Fibroblast of upper back skin (primary cell): ENCODE measurements at regions not wholly inside any gene's neighbourhood (a gene's known extent, or its start where the extent isn't known, plus 50 kb on each side); places are given as distances from the start of the nearest gene placed in this dataset.

ENCODE experiments used
- DNase-seq: peaks from one replicate; pipeline ENCODE4 v3.0.0-alpha.2; 2013

DNA sequence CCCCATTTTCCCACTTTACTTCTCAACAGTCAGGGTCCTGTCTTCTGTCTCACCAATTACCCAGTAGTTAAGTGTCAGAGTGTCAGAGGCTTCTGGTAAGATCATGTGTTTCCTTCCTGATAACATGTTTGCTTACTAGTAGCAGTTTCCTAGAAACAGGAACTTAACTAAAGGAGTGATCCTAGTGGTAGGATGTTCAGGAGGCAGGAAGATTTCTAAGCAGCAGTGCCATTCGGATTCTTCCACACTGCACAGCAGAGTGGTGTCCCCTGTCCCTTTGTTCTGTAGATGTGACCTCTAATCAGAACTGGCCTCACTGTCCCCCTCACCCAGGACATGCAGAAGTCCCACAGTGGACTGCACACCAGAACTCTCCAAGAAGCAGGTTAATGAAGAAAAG is 221.8 kb upstream of the OSR1 start:
- DNase-seq = no peak

DNA sequence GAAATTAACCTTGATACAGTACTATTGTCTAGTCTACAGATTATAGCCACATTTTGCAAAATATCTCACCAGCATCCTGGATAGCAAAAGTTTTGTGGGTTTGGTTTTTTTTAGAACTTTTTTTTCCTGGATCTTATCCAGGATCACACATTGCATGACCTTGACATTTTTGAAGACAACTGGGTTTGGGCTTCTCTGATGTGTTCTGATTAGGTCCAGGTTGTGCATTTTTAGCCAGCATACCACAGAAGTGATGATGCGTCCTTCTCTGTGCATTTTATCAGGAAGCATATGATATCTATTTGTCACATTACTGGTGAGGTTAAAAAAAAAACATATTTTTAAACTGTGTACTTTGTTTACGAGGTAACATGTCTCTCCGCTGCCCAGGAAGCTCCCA is 221.0 kb upstream of the OSR1 start:
- peak; percentile 71 for DNase-seq

DNA sequence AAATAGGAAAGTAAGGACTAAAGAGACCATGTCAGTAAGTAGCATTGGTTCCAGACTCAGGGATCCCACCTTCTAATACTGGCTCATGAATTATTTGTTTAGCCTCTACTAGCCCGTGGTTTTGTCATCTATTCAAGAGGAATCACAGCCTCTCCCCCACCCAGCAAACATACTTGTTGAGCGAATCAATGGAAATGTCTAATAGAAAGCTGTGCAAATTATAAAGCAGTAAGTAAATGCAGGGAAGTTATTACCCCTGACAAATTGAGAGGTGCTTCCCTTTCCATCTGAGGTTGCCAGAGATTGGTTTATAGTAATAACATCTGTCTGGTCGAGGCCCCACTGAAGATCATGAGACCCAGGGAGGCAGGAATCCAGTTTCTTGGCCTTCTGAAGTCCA is 219.3 kb upstream of the OSR1 start:
- DNase-seq = peak; percentile 67

DNA sequence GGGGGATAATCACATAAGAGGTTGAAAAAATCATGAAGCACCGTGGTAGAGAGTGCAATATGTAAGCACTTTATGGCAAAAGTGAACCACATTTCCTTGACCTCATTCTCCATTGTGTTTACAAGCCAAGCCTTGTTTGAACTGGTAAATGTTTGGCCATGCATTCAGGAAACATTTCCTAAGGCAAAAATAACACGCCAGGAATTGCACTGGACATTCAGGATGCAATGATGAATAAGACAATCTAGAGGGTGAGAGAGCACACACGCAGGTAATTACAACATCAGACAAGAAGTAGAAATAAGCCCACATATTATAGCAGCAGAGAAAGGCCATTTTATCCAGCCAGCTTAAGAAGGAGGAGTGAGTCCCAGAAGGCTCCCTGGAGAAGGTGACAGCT is 218.0 kb upstream of the OSR1 start:
- DNase-seq = no peak

GRCh38 chr2:19575641-19576040 is 217.2 kb upstream of the OSR1 start:
- peak; percentile 79 for DNase-seq

GRCh38 chr2:19574778-19575260 is 216.4 kb upstream of the OSR1 start:
- DNase-seq = peak; percentile 95

GRCh38 chr2:19573784-19574183 is 215.4 kb upstream of the OSR1 start:
- no peak for DNase-seq

- no peak for DNase-seq
These were observed 213.3 kb upstream of the OSR1 start for GRCh38 chr2:19571773-19572172.

GRCh38 chr2:19569300-19569791 is 210.9 kb upstream of the OSR1 start:
- no peak for DNase-seq

- no peak for DNase-seq
These were observed 210.4 kb upstream of the OSR1 start for GRCh38 chr2:19568809-19569208.

- no peak for DNase-seq
These were observed 202.4 kb upstream of the OSR1 start for GRCh38 chr2:19560785-19561184.

DNA sequence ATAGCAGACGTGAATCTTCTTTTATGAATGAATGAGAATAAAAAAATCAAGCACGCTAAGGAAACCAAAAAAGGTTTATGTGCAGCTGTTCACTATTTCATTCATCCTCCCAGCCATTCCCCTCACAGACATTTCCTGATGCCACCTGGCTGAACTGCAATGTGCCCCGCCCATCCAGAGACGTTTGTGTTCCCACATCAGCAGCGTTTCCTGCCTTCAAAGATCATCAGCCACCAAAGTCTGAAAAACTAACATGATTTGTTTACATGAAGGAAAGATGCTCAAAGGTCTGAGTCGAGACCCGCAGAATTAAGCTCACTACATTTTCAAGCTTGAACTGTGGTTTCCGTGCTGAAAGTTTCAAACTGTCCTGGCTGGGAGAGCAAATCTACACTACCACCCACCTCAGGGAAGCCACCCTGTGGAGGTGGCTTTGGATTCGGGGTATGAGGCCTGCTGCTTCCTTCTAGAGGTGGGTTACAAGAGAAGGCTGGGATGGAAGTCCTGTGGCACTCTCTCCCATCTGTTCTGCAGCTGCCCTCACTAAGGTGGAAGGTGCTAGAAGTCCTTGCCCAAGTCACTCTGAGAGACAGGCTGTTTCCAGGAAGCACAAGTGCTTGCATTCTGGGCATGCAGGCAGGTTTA is 201.3 kb upstream of the OSR1 start:
- DNase-seq = no peak

- DNase-seq = no peak
These were observed 198.2 kb upstream of the OSR1 start for GRCh38 chr2:19556648-19557047.

GRCh38 chr2:19554520-19554919 is 196.1 kb upstream of the OSR1 start:
- DNase-seq = no peak

GRCh38 chr2:19552270-19552669 is 193.8 kb upstream of the OSR1 start:
- DNase-seq = no peak

GRCh38 chr2:19550750-19551149 is 192.3 kb upstream of the OSR1 start:
- no peak for DNase-seq

DNA sequence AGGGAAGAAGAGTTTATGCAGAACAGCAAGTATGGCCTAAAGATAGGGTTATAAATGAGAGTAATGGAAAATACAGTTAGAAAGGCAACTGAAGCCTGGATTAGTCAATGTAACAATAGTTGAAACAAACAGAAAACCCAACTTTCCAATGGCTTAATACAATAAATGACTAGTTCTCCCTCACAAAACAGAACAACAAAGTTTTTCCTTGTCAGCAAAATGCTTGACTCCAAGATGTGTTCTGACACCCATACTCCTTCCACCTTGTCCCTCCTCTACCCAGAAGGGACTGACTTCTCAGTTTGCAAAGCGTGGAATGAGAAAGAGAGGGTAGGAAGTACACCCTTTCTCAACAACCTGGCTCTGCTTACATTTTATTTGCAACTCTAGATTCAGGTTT is 191.4 kb upstream of the OSR1 start:
- DNase-seq = no peak

- no peak for DNase-seq
These were observed 189.7 kb upstream of the OSR1 start for GRCh38 chr2:19548116-19548515.

DNA sequence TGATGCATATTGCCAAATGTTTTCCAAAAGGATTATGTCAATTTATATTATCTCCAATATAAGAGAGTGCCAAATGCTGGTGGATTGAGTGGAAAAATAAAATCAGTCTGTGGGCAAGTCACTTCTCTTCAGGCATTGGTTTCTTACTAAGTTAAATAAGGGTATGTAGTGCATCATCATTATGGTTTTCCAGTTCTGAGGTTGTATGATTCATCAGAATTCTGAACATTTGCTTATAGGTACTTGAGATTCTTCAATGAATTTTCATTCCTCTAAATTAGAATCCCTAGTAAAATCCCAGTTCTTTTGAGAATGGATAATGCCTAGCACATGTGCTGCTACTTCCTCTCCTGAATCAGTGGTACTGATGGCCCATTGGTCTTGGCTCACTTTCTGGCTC is 188.9 kb upstream of the OSR1 start:
- DNase-seq = peak; percentile 50

- no peak for DNase-seq
These were observed 187.1 kb upstream of the OSR1 start for GRCh38 chr2:19545507-19545906.

DNA sequence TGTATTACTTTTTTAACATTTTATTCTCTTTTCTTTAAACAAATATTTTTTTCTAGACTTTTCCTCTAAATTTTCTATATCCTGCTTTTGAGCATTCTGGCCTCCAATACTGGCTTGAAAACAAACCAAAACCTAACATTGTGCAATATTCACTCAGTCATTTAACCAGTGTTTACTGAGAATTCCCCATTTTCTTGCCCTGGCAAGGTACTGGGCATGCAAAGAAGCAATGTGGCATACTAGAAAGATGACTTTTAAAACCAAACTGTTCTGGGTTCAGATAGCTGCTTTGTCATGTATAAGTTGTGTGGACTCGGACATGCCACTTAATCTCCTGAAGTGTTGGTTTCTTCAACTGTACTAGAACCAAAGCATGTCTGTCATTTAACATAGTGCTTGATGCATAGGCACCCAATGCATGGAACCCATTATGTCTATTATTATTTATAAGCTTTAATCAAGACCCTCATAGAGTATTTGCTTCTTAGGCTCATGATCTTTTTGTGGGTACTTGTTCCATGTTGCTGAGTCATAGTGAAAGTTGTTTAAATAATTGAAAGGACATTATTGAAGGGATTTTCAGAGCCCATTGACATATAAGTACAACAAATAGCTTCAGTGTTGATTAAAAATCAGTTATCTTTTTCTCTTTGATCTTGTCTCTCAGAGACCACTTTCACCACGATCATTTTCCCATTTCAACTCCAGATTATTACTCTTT is 185.4 kb upstream of the OSR1 start:
- no peak for DNase-seq

DNA sequence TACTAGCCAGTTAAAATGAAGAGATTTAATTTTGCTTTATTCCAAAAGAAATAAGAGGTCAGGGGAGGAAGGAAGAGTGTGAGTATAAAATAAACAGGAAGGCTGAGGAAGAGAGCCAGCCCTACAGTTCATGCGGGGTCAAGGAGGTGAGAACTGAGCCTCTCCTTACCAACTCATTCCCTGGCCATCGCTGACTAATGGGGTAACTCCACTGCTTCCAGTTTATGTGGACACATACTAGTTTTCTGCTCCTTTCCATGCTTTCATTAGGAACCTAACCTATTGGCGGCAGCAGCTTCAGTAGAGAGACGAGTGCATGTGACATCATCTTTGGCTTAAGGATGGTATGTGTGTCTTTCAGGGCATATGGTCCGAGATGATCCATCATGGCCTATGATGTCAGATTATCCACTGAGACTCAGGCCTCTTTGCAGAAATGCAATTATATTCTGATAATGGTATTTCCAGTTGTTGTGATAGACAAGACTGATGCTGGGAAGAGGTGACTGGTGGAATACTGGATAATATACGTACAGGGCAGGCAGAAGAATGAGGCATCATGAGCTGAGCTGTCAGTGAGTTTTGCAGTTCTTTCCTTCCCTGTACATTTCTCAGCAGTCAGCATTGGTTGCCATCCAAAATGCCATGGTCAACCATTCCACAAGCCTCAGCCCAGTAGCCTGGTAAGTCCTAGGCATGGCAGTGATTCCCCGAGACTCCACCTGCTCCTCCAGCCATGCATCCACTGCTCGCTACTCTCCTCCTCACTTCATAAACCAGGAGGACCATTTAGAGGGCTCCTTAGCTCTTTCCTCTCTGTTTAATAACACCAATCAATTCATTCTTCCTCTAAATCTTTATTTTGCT is 184.6 kb upstream of the OSR1 start:
- DNase-seq = no peak

GRCh38 chr2:19541884-19542283 is 183.5 kb upstream of the OSR1 start:
- no peak for DNase-seq
